ENCODE measurements at regions not wholly inside any gene's neighbourhood (a gene's known extent, or its start where the extent isn't known, plus 50 kb on each side); places are given as distances from the start of the nearest gene placed in this dataset.

DNA sequence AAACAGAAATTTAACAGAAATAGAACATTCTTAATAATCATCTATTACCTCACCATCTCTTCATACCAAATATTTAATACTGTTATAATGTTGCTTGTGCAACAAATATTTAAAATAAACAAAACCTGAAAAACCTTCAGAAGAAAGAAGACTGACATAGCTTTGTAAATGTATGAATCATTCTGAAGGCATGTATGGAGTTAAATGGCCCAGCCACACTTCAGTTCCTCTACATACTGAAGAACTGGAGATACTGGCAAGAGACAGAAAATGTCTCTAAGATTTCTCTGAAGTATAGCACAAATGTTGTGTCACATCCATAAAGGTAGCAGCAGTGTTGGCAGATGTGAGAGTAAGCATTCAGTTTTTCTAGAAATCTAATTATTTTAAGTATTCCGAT, 275.3 kb upstream of the FGF13 start:
- DNase-seq = no peak
- no peak overlapping the region for H2BK15ac ChIP-seq (ENCODE audit: low read depth, low read length)
- no peak overlapping the region for H4K8ac ChIP-seq (replicated peaks; ENCODE audit: insufficient read length, low read depth, low read length)
- Mint-ChIP-seq H3K4me1 (peaks cover 4 to 14% of the 10 kb centered on the region in 2 experiments), H3K4me3 (no peak overlapping the region), H3K9me3 (peaks cover 0 to 41% of the 10 kb centered on the region in 2 experiments; a peak in 2 of 5 replicates), H3K36me3 (ENCODE audit: insufficient read depth in 1 of 3, low read depth in 3 of 3) (no peaks in the 10 kb centered on the region), H3K27me3 (ENCODE audit: low read depth) (no peaks in the 10 kb centered on the region), H3K27ac (no peak overlapping the region)
- H3K18ac ChIP-seq (ENCODE audit: insufficient read length, low read depth, low read length) = no peak overlapping the region
- no peak overlapping the region for H3K9ac ChIP-seq (ENCODE audit: extremely low read depth, insufficient read length, low read length)
- H3K27ac ChIP-seq (ENCODE audit: insufficient read length, low read depth, low read length) = no peak overlapping the region
- no peaks in the 10 kb centered on the region for H3K79me1 ChIP-seq (ENCODE audit: insufficient read depth, low read depth, low read length, poor library complexity, severe bottlenecking)
- no peak overlapping the region for H4K91ac ChIP-seq (ENCODE audit: insufficient read length, low read depth, low read length)
- no peak overlapping the region for H3T11ph ChIP-seq (ENCODE audit: low read length)
- H3K4me1 ChIP-seq (ENCODE audit: insufficient read depth, low read length) = peaks cover 2% of the 10 kb centered on the region; the same call in 1 of the 2 replicates
- no peak overlapping the region for H3K14ac ChIP-seq (ENCODE audit: insufficient read depth, low read length)
- no CpG with 5 or more reads among the region's 1 CpG for WGBS (ENCODE audit: extremely low coverage, insufficient read length, low lambda C conversion rate)
- H4K5ac ChIP-seq (ENCODE audit: insufficient read length, low read depth, low read length) = no peak overlapping the region
- H3K27me3 ChIP-seq (ENCODE audit: insufficient read depth, low read length) = no peaks in the 10 kb centered on the region
- no peak overlapping the region for H3K4me2 ChIP-seq (ENCODE audit: insufficient read depth, insufficient read length, low read length)
- H3K4ac ChIP-seq (ENCODE audit: low read depth, low read length) = no peak overlapping the region
- no peaks in the 10 kb centered on the region for H3K79me2 ChIP-seq (ENCODE audit: insufficient read depth, low read length)
- H2BK120ac ChIP-seq (ENCODE audit: low read depth, low read length, poor library complexity, severe bottlenecking) = no peak overlapping the region
- no peak overlapping the region for H2BK5ac ChIP-seq (ENCODE audit: insufficient read length, low read length)
- H3K9me3 ChIP-seq (ENCODE audit: control insufficient read depth, low read depth, low read length) = no peaks in the 10 kb centered on the region
- no peaks in the 10 kb centered on the region for H4K20me1 ChIP-seq (ENCODE audit: control insufficient read depth, insufficient read depth, insufficient read length)
- H2BK12ac ChIP-seq (ENCODE audit: insufficient read length, low read depth, low read length) = no peak overlapping the region
- no peaks in the 10 kb centered on the region for H3K23me2 ChIP-seq (ENCODE audit: insufficient read length, low read depth, low read length, poor library complexity, severe bottlenecking)
- no peak overlapping the region for H3K56ac ChIP-seq (ENCODE audit: insufficient read length, low read depth, low read length)
- no peak overlapping the region for H3K23ac ChIP-seq (ENCODE audit: insufficient read length, low read depth, low read length)
- no peak overlapping the region for H2AK5ac ChIP-seq (ENCODE audit: insufficient read length, low read length)
- TF ChIP-seq, protein P1, sequence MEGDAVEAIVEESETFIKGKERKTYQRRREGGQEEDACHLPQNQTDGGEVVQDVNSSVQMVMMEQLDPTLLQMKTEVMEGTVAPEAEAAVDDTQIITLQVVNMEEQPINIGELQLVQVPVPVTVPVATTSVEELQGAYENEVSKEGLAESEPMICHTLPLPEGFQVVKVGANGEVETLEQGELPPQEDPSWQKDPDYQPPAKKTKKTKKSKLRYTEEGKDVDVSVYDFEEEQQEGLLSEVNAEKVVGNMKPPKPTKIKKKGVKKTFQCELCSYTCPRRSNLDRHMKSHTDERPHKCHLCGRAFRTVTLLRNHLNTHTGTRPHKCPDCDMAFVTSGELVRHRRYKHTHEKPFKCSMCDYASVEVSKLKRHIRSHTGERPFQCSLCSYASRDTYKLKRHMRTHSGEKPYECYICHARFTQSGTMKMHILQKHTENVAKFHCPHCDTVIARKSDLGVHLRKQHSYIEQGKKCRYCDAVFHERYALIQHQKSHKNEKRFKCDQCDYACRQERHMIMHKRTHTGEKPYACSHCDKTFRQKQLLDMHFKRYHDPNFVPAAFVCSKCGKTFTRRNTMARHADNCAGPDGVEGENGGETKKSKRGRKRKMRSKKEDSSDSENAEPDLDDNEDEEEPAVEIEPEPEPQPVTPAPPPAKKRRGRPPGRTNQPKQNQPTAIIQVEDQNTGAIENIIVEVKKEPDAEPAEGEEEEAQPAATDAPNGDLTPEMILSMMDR (conservative IDR thresholded peaks at IDR 0.05) = no peak
- no peak overlapping the region for H2AFZ ChIP-seq (ENCODE audit: low read length)
- H2BK20ac ChIP-seq (ENCODE audit: low read depth, low read length, poor library complexity, severe bottlenecking) = no peak overlapping the region
